ENCODE measurements at regions not wholly inside any gene's neighbourhood (a gene's known extent, or its start where the extent isn't known, plus 50 kb on each side); places are given as distances from the start of the nearest gene placed in this dataset.

GRCh38 chr2:120616261-120616660 lies 119.4 kb upstream of the GLI2 start:
- TF ChIP-seq CTCF (IDR thresholded peaks at IDR 0.05) (no peak), POLR2A (IDR thresholded peaks at IDR 0.05) (no peak)
